Activated T-helper 1 cell treated with anti-CD3 and anti-CD28 coated beads, Interleukin-2, amount 50 U/mL, for 16 hours (primary cell): ENCODE measurements at regions not wholly inside any gene's neighbourhood (a gene's known extent, or its start where the extent isn't known, plus 50 kb on each side); places are given as distances from the start of the nearest gene placed in this dataset.

ENCODE experiments used
- DNase-seq, 2 donors: peaks; one replicate each; pipeline ENCODE4 v3.0.0-alpha.2; 2020; ENCODE audit warnings: low read depth in 1 of 2, low spot score in 1 of 2

GRCh38 chr5:68531970-68532369, 316.4 kb downstream of the PIK3R1 start:
- no peak for DNase-seq

DNA sequence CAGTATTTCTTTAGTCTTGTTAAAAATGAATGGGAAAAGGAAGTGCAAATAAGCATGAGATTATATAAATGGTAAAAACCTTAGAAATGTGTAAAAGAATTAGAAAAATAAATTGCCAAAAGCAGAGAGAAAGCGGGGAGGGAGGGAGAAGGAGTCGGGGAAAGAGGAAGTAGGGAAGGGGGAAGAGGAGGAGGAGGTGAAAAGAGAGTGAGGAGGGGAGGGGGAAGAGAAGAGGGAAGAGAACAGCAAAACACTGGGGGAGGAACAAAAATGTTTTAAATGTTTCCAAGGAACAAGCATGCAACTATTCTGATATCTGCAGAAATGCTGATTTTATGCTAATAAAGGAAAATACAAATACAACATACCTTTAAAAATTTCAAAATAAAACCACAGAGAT, 317.5 kb downstream of the PIK3R1 start:
- DNase-seq: no peak

GRCh38 chr5:68533571-68534084, 318.1 kb downstream of the PIK3R1 start:
- no peak for DNase-seq

- no peak for DNase-seq
Measured at GRCh38 chr5:68534131-68534940, 318.8 kb downstream of the PIK3R1 start.

- DNase-seq: no peak
Measured at GRCh38 chr5:68534956-68535520, 319.5 kb downstream of the PIK3R1 start.

DNA sequence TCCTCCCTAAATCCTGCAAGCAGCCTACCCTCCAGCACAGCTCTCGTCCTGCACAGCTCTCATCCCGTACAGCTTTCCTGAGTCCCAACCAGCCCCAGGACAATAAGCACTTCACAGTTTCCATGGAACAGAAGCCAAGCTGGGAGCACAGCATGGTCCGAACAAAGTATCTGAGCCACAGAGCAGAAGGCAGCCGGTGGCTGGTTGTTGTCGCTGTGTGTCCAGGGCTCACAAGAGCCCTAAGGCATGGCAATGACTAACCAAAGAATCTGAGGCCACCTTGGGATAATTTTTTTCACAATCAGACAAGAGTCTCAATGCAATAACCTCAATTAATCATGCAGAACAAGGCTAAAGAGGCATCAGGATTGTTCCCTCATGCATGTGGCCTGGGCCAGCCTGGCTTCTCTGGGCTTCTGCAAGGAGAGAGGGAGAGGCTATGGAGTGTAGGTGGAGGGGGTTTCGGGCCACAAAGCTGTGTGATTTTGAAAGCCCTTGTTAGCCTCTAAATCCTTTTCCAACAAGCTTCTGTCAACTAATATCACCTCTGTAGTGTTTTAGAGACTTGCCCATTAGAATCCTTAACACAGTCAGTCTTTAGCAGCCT, 323.4 kb downstream of the PIK3R1 start:
- DNase-seq: no peak

GRCh38 chr5:68540798-68541590, 325.4 kb downstream of the PIK3R1 start:
- DNase-seq: no peak

- DNase-seq: no peak
Measured at GRCh38 chr5:68542207-68542606, 326.7 kb downstream of the PIK3R1 start.

DNA sequence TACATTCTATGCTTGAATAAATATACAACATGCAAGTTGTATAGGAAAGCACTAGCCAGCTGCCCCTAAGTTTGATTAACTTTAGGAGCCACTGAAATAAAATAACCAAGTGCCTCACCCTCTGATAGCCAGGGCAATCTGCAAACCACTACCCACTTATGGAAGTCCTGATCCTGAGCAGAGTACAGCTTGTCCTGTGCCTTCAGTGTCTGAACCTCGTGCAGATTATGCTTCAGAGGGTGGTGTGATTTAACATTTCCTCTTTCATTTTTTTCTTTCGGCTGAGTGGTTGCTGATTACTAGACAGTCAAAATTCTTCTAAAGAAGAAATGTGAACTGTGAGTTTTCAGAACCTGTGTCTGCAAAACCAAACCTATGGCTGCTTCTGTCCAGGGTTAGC, 327.7 kb downstream of the PIK3R1 start:
- no peak for DNase-seq

DNA sequence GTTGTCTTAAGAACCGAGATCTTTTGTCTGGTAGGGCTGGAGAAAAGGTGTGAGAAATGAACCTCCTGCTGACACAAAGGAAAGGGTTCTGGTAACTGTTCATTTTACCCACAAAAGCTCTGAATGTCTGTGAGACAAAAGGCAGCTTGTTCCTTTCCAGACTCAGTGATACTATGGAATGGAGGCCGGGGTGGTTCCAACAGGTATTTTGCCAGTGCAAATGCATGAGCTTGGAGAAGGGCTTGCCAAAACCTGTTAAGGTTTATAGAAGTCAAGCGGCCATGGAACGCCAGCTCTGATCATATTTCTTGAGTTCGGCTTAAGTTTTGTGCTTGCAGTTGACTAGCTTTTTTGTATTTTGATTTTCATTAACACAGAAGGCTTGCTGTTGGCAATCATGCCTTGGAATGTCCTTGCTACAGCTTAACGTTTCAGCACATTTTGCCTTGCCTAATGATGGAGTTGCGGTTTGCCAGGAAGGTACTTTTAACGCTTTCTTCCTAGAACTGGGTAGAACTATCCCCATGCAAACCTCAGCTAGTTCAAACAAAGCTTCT, 328.6 kb downstream of the PIK3R1 start:
- no peak for DNase-seq

DNA sequence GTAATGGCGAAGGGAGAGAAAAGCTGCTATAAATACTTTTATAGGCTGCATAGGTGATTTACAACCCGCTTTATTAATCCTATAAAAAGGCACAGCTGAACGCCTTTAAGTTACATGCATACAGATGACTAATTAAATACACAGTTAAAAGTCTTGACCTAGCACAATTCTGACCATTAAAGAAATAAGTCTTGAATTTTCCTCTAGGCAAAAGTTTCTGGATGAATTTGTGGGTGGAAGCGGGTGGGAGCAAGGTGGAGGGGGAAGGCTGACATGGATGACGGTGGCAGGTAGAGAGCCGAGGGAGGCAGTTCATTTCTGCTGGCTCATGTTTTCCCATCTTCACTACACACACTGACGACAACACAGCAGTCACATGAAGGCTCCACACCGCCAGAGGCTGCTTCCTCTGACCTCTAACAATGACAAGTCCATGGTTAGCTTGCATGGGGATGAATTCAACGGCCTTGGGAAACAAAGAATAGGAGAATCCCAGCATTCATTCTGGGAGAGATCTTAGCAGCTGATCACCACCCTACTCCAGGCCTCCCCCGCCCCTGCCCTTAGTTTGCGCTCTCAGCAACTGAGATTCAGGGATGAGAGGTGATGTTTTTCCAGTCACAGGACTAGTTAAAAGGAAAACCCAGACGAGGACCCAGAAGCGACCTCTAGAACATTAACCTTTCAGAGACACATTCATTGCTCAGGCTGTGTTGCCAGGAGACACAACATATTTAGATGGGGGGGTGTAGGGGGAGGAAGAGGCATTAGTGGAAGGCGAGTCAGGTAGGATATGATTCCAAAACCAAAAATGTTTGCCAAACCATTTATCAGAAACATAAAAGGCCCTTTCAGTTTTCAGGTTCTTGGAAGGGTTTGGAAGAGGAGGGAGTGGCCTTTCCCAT, 329.3 kb downstream of the PIK3R1 start:
- no peak for DNase-seq

DNA sequence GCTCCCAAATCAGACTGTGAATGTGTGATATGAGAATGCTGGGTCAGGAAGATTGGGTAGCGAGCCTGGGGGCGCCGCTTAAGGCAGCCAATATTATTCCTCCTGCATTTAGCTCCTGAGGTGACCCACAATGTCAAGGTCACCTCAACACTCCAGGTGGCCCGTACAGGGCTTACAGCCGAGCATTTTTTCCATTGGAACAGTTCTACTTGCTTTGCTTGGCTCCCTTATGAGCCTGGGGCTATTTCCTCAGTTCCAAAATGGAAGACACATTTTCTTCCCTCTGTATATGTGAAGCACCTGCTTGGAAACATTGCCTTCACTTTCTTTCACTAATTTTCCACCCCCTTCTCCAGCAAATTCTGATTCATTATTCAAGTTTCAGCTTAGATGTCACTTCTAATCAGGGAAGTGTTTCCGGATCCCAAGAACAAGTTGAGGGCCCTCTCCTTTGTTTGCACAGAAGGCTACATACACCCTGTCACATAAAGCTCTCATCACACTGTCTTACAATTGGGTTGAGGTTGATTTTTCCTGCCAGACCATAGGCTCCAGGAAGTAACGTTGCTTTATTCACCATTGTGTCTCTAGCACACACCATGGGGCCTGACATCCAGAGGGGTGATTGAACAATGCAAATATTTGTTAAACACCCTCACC, 330.2 kb downstream of the PIK3R1 start:
- DNase-seq: no peak

- DNase-seq: no peak
Measured at GRCh38 chr5:68547056-68547455, 331.5 kb downstream of the PIK3R1 start.

DNA sequence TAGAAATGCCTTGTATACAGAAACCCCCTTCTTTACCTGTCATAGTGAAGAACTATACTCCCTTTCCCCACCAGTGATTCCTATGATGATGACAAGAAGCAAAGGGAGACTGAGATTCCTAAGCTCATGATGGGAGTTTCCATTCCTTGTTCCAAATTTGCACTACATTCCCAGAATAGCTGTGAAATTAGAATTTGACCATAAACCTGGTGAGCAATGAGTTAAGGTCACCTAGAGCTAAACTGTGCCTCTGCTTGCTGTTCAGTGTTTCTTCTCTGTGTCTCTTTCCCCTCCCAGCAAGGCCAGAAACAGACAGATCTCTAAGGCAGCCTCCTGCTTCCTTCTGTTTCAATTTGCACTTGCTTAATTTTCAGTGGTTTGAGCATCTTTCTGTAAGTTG, 332.1 kb downstream of the PIK3R1 start:
- DNase-seq: no peak

GRCh38 chr5:68548959-68549676, 333.6 kb downstream of the PIK3R1 start:
- no peak for DNase-seq

GRCh38 chr5:68550015-68550414, 334.5 kb downstream of the PIK3R1 start:
- DNase-seq: no peak

DNA sequence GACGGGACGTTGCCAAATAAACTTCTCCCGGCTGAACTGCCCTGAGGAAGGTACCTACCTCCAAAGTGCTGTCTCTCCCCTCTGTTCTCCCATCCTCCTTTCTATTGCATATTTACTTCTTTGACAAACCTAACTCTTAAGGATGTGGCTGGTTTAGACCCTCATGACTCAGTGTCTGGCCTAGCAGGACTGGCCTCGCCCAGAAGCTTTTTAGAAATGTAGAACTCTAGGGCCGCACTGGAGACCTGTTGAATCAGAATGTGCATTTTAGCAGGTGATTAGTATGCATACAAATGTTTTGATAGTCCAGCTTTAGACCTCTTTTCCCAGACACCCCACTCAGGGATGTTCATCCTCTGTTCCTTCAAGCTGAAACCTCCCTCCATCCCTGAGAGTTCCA, 335.9 kb downstream of the PIK3R1 start:
- no peak for DNase-seq

DNA sequence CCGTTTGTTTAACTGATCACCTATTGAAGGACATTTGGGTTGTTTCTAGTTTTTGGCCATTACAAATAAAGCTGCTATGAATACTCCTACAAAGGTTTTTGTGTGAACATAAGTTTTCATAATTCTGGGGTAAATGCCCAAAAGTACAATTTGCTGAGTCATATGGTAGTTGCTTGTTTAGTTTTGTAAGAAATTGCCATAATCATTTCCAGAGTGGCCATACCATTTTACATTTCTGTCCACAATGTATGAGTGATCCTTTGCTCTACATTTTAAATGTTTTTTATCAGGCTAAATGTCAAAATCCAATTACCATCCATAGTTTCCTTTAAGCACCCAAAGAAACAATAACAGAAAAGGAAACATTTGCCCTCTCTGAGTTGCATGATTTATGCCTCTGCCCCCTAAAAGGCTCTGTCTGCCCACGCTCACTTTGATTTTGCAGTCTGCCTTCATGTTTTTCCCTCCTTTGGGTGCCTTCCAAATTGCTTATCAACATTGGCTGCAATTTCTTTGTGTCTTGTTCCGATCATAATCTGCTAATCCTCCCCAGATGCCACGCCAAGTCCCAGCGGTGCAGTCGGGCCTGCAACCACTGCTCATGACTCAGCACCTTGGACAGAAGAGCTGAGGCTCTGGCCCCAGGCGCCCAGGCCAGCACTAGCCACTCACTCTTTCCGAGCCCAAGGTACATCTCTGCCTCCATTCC, 339.2 kb downstream of the PIK3R1 start:
- no peak for DNase-seq
